HT-29 (cell line): ENCODE measurements at regions not wholly inside any gene's neighbourhood (a gene's known extent, or its start where the extent isn't known, plus 50 kb on each side); places are given as distances from the start of the nearest gene placed in this dataset.

ENCODE experiments used
- DNase-seq: peaks from one replicate; pipeline ENCODE4 v3.0.0-alpha.2; 2015; ENCODE audit warnings: low spot score

DNA sequence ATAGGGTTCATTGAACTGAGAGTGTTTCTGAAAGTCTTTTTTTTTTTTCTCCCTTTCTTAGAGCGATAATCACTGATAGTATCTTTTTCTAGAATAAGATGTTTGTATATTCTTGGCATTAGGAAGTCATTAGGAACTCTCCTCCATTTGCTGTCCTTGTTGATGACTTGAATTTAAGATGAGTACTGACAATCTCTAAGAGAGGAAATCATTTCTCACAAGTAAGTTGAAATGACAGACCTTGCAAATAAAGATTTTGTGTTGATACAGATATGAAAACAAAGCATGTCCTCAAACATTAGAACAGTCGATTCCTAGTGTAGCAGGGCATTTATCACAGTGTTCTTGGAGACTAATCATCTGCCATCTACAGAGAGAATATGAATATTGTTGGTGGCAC lies 458.4 kb upstream of the SYT1 start:
- DNase-seq, result no peak

GRCh38 chr12:78406828-78407227 lies 457.7 kb upstream of the SYT1 start:
- no peak for DNase-seq

GRCh38 chr12:78407722-78408121 lies 456.9 kb upstream of the SYT1 start:
- DNase-seq, result no peak

GRCh38 chr12:78414071-78414470 lies 450.5 kb upstream of the SYT1 start:
- DNase-seq, result no peak

- DNase-seq, result no peak
These were observed 445.7 kb upstream of the SYT1 start for GRCh38 chr12:78418919-78419318.

- DNase-seq, result no peak
These were observed 445.1 kb upstream of the SYT1 start for GRCh38 chr12:78419513-78419912.

DNA sequence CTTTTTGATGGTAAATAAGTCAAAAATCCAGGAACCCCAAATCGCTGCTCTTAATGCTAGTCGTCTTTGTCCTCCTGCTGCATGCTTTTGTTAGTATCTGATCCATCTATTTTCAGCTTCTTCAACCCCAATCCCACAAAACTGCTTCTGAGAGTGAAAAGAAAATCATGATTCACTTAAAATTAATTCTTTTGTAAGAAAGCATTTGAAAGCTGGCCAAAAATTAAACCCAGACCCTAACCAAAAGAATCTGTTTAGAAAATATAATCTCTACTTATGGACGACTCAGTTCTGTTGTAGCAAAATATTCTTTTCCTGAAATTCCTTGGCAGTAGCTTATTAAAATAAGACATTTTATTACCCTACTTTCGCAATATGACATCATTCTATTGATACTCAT lies 443.6 kb upstream of the SYT1 start:
- no peak for DNase-seq

DNA sequence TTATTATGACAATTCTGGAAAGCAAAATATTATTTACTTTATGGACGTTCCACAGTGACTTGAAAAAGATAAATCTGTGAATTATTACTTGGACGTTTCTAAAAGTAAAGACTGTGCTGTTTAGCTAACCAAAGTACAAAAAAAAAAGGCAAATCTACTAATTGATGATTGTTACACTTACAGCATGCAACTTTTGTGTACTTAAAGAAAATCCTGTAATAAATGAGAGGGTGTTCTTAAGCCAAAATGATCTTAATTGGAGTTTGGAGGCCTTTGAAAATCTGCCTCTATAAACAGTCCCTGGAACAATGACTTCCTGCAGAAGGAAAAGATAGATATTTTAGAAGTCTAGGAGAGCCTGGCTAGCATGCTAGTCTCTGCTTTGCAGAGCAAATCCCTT lies 434.0 kb upstream of the SYT1 start:
- DNase-seq, result no peak

GRCh38 chr12:78431931-78432330 lies 432.6 kb upstream of the SYT1 start:
- DNase-seq, result no peak

DNA sequence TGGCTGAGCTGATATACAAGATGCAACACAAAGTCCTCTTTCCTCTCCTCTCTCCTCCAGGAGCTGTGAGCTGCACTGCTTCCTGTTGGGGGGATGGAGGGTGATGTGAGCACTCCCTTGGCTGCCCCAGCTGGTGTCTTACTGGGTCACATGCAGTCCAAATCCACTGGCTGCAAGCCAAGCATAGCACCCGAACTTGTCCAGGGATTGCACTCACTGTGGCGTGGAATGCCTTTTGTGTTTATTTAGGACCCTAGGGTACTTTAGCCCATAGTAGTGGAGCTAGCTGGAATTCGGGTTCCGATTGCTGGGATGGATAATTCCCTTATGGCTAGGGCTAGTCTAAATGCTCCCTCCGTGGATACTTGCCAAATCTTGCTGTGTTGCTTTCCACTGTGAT lies 424.9 kb upstream of the SYT1 start:
- DNase-seq, result no peak

GRCh38 chr12:78441737-78442453 lies 422.7 kb upstream of the SYT1 start:
- DNase-seq, result no peak

- no peak for DNase-seq
These were observed 422.1 kb upstream of the SYT1 start for GRCh38 chr12:78442454-78442801.

GRCh38 chr12:78446555-78446954 lies 418.0 kb upstream of the SYT1 start:
- no peak for DNase-seq

DNA sequence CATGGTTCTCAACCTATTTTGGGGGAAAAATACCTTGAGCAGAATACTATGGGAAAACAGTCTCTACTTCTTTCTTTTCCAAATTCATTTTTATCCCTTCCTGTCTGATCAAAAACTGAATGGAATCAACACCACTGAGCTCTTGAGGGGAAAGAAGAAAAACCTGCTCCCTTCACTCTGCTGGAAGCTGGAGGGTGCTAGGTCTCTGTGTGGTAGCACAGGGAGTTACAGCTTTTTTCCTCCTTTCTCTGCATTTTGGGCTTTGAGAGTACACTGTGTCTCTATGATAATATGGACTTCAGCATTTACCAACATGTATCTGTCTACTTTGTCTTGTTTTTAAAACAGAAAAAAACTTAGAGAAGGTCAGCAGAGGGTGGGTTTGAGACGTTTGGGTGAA lies 417.2 kb upstream of the SYT1 start:
- DNase-seq, result no peak

GRCh38 chr12:78448692-78449091 lies 415.9 kb upstream of the SYT1 start:
- DNase-seq, result no peak

DNA sequence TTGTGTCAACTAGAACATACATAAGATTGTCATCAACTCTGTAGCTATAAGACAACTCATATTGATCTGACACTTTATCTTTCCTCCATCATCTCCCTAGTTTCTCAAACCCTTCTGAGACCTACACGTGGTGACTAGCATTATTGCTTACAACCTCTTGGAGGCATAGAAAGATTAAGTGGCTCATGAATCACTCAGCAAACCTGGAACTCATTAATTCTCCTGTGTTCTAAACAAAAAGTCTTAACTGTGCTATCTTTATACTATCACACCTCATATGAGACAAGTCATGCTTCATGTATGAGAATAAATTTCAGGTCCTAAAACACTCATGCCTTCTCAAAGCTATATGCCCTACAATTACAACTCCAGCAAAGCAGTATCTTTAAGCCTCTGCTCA lies 408.6 kb upstream of the SYT1 start:
- DNase-seq, result no peak

GRCh38 chr12:78457938-78458337 lies 406.6 kb upstream of the SYT1 start:
- no peak for DNase-seq

- peak; percentile 74 for DNase-seq
These were observed 394.0 kb upstream of the SYT1 start for GRCh38 chr12:78470354-78471195.

DNA sequence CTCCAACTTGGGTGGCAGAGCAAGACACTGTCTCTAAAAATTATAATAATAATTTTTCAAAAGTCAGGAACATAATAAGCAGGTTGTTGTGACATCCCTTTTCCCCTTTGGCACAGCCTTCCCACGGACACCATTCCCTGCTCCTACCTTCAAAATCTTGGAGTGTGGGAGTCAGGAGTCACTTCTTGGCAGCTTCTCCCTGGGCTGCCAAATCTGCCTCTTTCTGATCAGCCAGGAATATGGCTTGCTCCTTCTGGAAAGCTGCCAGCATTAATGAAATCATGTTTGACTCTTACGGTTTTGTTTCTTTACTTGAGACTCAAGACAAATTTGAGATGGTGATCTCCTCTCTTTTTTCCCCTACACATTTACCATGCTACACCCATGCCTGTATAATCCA lies 391.4 kb upstream of the SYT1 start:
- no peak for DNase-seq

DNA sequence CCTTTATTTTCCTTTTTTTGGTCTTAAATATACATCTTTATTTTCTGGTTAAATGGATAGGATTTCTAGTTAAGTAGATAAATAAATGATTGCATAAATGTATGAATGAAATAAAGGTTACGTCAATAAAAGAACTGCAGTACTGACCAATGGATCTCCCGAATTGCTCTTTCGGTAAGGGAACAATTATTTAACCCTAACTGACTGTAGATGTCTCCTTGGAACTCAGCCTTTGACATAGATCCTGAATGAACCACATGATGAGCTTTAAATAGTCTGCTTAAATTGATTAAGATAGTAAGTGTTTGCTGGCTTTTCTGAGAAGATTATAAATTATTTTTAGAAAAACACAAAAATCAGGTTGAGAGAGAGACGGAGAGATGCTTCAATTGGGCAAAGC lies 391.0 kb upstream of the SYT1 start:
- DNase-seq, result no peak

DNA sequence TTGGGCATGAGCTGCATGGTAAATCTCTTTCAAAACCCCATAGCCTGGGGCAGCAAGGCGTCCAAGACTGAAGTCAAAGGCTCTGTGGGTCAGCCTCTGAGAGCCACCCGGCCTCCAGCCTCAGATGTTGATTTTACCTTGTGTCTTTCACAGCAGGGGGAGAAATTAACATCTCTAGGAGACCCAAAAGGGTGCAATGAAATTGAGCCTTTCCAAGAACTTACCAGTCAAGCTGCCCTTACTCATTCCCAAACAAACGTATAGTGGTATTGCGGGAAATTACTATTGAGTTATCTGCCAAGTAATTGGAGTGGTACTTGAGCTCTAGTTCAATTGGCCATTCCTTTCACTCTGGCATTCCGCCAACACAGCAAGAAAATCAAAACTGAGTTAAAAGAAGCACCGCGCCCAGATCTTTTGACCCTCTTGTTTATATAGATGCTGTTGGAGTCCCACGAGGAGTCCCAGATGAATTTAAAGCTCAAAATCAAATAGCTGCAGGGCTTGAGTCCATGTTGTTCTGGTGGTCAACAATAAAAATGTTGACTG lies 380.7 kb upstream of the SYT1 start:
- DNase-seq, result no peak

- DNase-seq, result no peak
These were observed 374.6 kb upstream of the SYT1 start for GRCh38 chr12:78489990-78490389.

DNA sequence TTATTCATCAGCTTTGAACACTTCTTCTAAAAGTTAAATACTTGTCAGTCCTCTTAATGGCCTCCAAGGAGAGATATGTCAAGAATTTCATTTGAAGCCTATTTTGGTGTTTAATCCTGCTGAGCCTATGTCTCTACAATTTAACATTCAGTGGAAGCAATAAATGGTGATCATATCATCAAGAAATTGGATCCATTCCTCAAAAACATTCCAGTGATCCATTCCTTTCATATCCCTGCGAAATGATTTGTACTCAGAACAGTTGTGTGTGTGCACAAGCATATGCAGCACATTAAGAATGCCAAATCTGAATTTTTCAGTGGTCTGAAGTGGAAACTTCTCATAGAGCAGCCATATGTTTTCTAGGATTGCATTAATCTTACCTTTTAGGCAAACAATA lies 373.7 kb upstream of the SYT1 start:
- no peak for DNase-seq
